IPS DF 19.7 (cell line): ENCODE measurements at regions not wholly inside any gene's neighbourhood (a gene's known extent, or its start where the extent isn't known, plus 50 kb on each side); places are given as distances from the start of the nearest gene placed in this dataset.
A peak's percentile ranks its signal among the peaks of the same experiment; 100 is the strongest.
"Not testable (repeated sequence)": the region's sequence is repeated elsewhere in the genome, so short reads cannot be mapped to it uniquely, and the experiment has no call there.

Experiments
- DNase-seq: peaks from one replicate; pipeline ENCODE4 v3.0.0-alpha.2; 2013; ENCODE audit warnings: low read depth, low spot score

- DNase-seq: not testable (repeated sequence)
Measured at GRCh38 chrX:67213686-67214085, 330.1 kb upstream of the AR start.

GRCh38 chrX:67207912-67208311 is 335.9 kb upstream of the AR start:
- DNase-seq: no peak

- no peak for DNase-seq
Measured at GRCh38 chrX:67159437-67159836, 384.4 kb upstream of the AR start.

GRCh38 chrX:67114635-67115034 is 429.2 kb upstream of the AR start:
- no peak for DNase-seq

- DNase-seq: no peak
Measured at GRCh38 chrX:67105758-67106116, 438.1 kb upstream of the AR start.

GRCh38 chrX:67104982-67105757 is 438.7 kb upstream of the AR start:
- no peak for DNase-seq

GRCh38 chrX:67100031-67100884 is 443.6 kb upstream of the AR start:
- DNase-seq: no peak

GRCh38 chrX:67094061-67094460 is 449.8 kb upstream of the AR start:
- DNase-seq: peak; percentile 50

- no peak for DNase-seq
Measured at GRCh38 chrX:67050760-67051159, 411.9 kb upstream of the EDA2R start.

GRCh38 chrX:67044866-67045265 is 406.0 kb upstream of the EDA2R start:
- DNase-seq: no peak

GRCh38 chrX:67044029-67044653 is 405.3 kb upstream of the EDA2R start:
- no peak for DNase-seq

- no peak for DNase-seq
Measured at GRCh38 chrX:67004451-67004850, 365.6 kb upstream of the EDA2R start.

- no peak for DNase-seq
Measured at GRCh38 chrX:66994729-66995128, 355.9 kb upstream of the EDA2R start.

- DNase-seq: not testable (repeated sequence)
Measured at GRCh38 chrX:66992077-66992476, 353.2 kb upstream of the EDA2R start.

GRCh38 chrX:66988331-66988730 is 349.5 kb upstream of the EDA2R start:
- DNase-seq: no peak

GRCh38 chrX:66961665-66962064 is 322.8 kb upstream of the EDA2R start:
- DNase-seq: no peak

GRCh38 chrX:66931713-66932112 is 292.8 kb upstream of the EDA2R start:
- DNase-seq: no peak

- DNase-seq: not testable (repeated sequence)
Measured at GRCh38 chrX:66930516-66930915, 291.6 kb upstream of the EDA2R start.

GRCh38 chrX:66920296-66920695 is 281.4 kb upstream of the EDA2R start:
- no peak for DNase-seq

GRCh38 chrX:66919280-66919832 is 280.5 kb upstream of the EDA2R start:
- DNase-seq: no peak

- no peak for DNase-seq
Measured at GRCh38 chrX:66918511-66918910, 279.6 kb upstream of the EDA2R start.

- no peak for DNase-seq
Measured at GRCh38 chrX:66915893-66916292, 277.0 kb upstream of the EDA2R start.
